Muscle layer of colon (tissue), 2 donors: ENCODE measurements at regions not wholly inside any gene's neighbourhood (a gene's known extent, or its start where the extent isn't known, plus 50 kb on each side); places are given as distances from the start of the nearest gene placed in this dataset.

Experiments
- H3K27ac ChIP-seq: one replicate; pipeline ENCODE4 v1.7.0; 2013; ENCODE audit warnings: low read depth, mild to moderate bottlenecking, low read length, moderate library complexity
- H3K27me3 ChIP-seq, 2 donors: one replicate each; pipeline ENCODE4 v1.7.0; 2013; ENCODE audit warnings: low read length in 2 of 2, mild to moderate bottlenecking in 2 of 2; ENCODE audit not compliant: insufficient read depth in 2 of 2, control insufficient read depth in 1 of 2
- H3K36me3 ChIP-seq: one replicate; pipeline ENCODE4 v1.7.0; 2013; ENCODE audit warnings: mild to moderate bottlenecking, low read length; ENCODE audit not compliant: insufficient read depth
- H3K4me1 ChIP-seq: one replicate; pipeline ENCODE4 v1.7.0; 2013; ENCODE audit warnings: mild to moderate bottlenecking, low read length; ENCODE audit not compliant: insufficient read depth
- H3K4me3 ChIP-seq, 2 donors: one replicate each; pipeline ENCODE4 v1.7.0; 2013; ENCODE audit warnings: low read length in 2 of 2, low read depth in 1 of 2, mild to moderate bottlenecking in 1 of 2, moderate library complexity in 1 of 2
- H3K9ac ChIP-seq: one replicate; pipeline ENCODE4 v1.7.0; 2013; ENCODE audit warnings: low read length
- H3K9me3 ChIP-seq: one replicate; pipeline ENCODE4 v1.7.0; 2013; ENCODE audit warnings: mild to moderate bottlenecking, low read length
- donor health status: abdominal sarcoma.
- donor health status: Adenocarcinoma of cecum.

DNA sequence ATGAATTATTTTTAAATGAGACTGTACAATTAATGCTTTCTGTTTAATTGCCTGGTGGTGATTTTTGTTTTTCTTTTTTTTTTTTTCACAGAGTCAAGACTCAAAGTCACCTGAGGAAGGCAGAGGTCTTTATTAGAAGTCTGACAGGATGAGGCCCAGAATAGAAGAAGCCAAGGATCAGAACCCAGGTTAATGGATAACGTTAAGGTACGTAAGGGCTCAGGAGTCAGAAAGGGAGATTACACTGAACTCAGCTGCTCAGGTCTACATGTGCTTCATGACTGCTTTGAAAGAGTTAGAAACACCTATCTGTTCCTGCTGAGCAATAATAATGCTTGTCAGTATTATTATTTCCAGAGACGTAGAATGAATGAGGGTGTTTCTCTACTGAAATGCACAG, 196.5 kb downstream of the LRATD1 start:
- no peak overlapping the region for H3K27ac ChIP-seq
- no peaks in the 10 kb centered on the region for H3K9me3 ChIP-seq
- no peak overlapping the region for H3K4me3 ChIP-seq
- H3K36me3 ChIP-seq = no peaks in the 10 kb centered on the region
- no peaks in the 10 kb centered on the region for H3K27me3 ChIP-seq
- no peak overlapping the region for H3K9ac ChIP-seq
- H3K4me1 ChIP-seq = no peaks in the 10 kb centered on the region

DNA sequence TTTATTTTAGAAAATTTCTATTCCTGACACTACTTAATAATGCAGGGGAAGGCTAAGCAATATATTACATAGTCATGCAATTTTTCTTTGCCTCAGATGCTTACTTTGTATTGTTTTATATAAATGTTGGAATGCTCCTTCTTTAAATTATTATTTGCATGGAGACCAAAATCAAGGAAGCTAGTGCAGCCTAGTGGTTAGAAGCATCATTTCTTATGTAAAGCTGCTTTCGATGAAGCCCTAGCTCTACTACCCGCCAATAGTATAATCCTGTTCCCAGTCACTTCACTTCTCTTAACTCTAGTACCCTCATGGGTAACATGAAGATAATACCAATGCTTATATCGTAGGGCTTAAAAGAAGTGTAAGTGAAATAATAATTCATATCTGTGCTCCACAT, 198.9 kb downstream of the LRATD1 start:
- H3K27ac ChIP-seq = no peak overlapping the region
- H3K4me1 ChIP-seq = no peaks in the 10 kb centered on the region
- no peaks in the 10 kb centered on the region for H3K36me3 ChIP-seq
- H3K27me3 ChIP-seq = no peaks in the 10 kb centered on the region
- no peak overlapping the region for H3K4me3 ChIP-seq
- H3K9ac ChIP-seq = no peak overlapping the region
- no peaks in the 10 kb centered on the region for H3K9me3 ChIP-seq

DNA sequence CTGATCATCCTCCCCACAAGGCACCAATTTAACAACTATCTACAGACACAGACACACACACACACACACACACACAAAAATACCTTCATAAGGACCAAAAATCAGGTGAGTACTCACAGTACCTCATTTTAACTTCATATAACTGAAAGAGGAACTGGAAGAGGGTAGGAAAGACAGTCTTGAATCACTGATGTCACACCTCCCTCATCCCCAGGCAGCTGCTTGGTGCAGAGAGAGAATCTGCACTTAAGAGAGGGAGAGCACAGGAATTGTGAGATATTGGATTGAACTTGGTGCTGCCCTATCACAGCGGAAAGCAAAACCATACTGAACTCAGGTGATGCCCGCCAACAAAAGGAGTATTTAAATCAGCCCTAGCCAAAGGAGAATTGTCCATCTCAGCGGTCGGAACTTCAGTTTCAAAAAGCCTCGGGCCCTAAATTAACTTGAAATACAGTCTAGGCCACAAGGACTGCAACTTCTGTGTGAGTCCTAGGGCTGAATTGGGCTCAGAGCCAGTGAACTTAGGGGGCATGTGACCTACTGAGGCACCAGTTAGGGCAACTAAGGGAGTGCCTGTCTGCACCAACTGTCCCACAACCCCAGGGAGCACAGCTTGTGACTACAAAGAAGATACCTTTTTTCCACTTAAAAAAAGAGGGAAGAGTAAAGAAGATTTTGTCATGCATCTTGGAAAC, 211.1 kb downstream of the LRATD1 start:
- Histone ChIP-seq H3K9me3 (no peaks in the 10 kb centered on the region), H3K4me3 (no peak overlapping the region), H3K36me3 (no peaks in the 10 kb centered on the region), H3K27ac (no peak overlapping the region), H3K4me1 (no peaks in the 10 kb centered on the region), H3K9ac (no peak overlapping the region), H3K27me3 (no peaks in the 10 kb centered on the region)

DNA sequence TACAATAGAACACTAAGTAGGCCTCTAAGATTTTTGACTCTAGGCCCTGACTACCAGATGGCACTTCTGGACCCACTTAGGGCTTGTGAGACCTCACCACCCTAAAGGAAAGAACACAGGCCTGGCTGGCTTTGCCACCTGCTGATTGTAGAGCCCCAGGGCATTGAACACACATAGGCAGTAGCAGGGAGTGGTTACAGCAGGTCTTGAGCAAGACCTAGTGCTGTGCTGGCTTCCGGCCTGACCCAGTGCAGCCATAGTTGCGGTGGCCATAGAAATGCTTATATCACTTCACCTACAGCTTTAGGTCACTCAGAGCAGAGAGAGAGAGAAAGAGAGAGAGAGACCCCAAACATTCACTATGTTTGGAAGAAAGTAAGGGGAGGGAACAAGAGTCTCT, 223.2 kb downstream of the LRATD1 start:
- no peaks in the 10 kb centered on the region for H3K27me3 ChIP-seq
- H3K36me3 ChIP-seq = no peaks in the 10 kb centered on the region
- no peaks in the 10 kb centered on the region for H3K9me3 ChIP-seq
- H3K4me3 ChIP-seq = no peak overlapping the region
- H3K4me1 ChIP-seq = no peaks in the 10 kb centered on the region
- no peak overlapping the region for H3K27ac ChIP-seq
- H3K9ac ChIP-seq = no peak overlapping the region

DNA sequence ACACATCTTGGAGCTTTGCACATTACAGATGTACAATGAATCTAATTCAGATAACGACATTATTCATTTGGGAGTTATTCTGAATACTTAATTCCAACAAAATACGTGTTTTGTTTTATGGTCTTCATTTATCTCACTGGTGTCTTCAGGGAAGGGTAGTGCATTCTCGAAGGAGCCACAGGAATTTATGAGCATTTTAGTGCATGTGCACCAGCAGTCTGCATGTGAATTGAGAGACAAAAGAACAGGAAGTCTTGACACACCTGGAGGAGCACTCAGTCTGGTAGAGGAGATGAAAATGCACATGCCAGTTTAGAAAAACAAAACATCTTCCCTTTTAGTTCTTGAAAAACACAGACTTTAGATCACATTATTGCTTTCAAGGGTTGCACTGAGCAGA, 228.7 kb downstream of the LRATD1 start:
- no peak overlapping the region for H3K27ac ChIP-seq
- no peaks in the 10 kb centered on the region for H3K36me3 ChIP-seq
- no peaks in the 10 kb centered on the region for H3K4me1 ChIP-seq
- no peak overlapping the region for H3K4me3 ChIP-seq
- H3K27me3 ChIP-seq = no peaks in the 10 kb centered on the region
- H3K9me3 ChIP-seq = no peaks in the 10 kb centered on the region
- H3K9ac ChIP-seq = no peak overlapping the region

DNA sequence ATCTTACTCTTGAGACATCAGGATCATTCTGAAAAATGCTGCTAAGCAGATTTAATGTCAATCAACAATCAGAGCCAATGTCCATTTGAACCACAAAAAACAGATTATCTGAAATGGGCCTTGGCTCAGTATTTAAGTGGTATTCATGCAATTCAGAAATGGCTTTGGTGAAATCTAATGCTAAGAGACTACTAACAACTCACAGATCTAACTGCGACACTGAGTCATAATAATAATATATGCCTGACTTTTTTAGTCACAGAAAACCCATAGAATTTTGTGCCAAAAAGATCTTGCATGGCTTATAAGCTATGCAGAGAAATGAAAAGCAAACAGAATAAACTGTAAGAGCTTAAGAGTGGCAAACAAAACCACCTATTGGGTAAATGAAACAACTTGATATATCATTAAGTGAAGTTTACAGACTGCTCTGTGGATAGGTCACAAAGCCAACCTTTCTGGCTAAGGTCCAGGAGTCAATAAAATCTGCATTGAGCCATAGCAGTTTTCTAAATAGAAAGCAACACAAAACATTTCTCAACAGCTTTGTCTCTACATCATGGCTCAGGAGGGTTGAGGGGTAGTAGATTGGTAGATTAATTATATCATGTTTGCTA, 234.3 kb downstream of the LRATD1 start:
- Histone ChIP-seq H3K36me3 (no peaks in the 10 kb centered on the region), H3K27me3 (no peaks in the 10 kb centered on the region), H3K9me3 (no peaks in the 10 kb centered on the region), H3K4me3 (no peak overlapping the region), H3K27ac (no peak overlapping the region), H3K4me1 (no peaks in the 10 kb centered on the region), H3K9ac (no peak overlapping the region)

DNA sequence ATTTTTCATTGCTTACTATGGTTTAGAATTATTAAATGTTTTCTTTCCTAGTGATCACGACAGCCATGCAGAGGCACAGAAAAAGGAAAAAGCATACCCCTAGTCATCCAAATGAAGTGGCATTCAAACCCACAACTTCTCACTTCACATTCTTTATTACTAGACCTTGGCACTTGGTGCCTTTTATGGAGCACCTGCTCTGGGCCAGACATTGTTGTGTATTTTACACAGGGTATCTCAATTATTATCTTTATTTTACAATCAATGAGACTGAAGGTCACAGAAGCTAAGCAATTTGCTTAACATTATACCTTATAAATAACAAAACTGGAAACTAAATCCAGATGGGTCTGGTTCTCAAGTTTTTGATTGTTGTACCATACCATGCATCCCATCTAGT, 235.3 kb downstream of the LRATD1 start:
- Histone ChIP-seq H3K36me3 (no peaks in the 10 kb centered on the region), H3K27ac (no peak overlapping the region), H3K27me3 (no peaks in the 10 kb centered on the region), H3K9me3 (no peaks in the 10 kb centered on the region), H3K9ac (no peak overlapping the region), H3K4me3 (no peak overlapping the region), H3K4me1 (no peaks in the 10 kb centered on the region)

DNA sequence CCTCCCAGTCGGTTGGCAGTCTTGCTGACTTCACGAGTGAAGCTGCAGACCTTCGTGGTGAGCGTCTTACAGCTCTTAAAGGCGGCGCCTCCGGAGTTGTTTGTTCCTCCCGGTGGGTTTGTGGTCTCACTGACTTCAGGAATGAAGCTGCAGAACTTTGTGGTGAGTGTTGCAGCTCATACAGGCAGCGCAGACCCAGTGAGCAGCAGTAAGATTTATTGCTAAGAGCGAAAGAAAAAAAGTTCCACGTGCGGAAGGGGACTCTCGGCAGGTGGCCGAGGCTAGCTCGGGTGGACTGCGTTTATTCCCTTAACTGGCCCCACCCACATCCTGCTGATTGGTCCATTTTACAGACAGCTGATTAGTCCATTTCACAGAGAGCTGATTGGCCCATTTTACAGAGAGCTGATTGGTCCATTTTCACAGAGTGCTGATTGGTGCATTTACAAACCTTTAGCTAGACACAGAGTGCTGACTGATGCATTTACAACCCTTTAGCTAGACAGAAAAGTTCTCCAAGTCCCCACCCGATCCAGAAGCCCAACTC, 240.3 kb downstream of the LRATD1 start:
- Histone ChIP-seq H3K36me3 (no peaks in the 10 kb centered on the region), H3K4me1 (no peaks in the 10 kb centered on the region), H3K27ac (no peak overlapping the region), H3K9ac (no peak overlapping the region), H3K27me3 (no peaks in the 10 kb centered on the region), H3K4me3 (no peak overlapping the region), H3K9me3 (no peaks in the 10 kb centered on the region)

DNA sequence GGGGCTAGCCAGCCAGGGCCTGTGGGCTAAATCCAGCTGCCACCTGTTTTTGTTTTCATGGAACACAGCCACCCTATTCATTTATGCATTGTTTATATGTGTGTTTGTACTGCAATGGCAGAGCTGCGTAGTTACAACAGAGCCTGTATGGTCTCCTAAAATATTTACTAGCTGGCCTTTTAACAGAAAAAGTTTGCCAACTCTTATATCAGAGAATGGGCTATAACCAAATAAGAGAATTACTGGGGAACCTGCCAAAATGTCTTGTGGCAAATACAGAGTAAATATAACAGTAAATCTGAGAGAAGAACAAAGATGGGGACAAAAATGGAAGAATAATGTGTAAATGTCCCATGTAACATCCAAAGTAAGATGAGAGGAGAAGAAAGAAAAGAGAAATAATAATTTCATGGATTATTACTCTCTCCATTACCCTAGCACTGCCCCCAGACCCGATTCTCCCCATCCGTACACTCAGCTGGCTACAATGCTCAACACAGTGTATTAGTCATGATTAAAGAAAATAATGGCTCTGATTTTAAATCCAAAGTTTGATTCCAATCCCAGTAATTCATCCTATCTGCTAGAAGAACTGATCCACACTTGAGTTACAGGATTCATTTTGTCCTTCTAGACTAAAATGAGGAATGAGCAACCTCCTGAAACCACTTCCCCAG, 249.3 kb downstream of the LRATD1 start:
- H3K27me3 ChIP-seq = no peaks in the 10 kb centered on the region
- H3K36me3 ChIP-seq = no peaks in the 10 kb centered on the region
- no peaks in the 10 kb centered on the region for H3K9me3 ChIP-seq
- no peak overlapping the region for H3K9ac ChIP-seq
- H3K4me1 ChIP-seq = peaks cover 14% of the 10 kb centered on the region
- H3K4me3 ChIP-seq = no peak overlapping the region
- no peak overlapping the region for H3K27ac ChIP-seq

DNA sequence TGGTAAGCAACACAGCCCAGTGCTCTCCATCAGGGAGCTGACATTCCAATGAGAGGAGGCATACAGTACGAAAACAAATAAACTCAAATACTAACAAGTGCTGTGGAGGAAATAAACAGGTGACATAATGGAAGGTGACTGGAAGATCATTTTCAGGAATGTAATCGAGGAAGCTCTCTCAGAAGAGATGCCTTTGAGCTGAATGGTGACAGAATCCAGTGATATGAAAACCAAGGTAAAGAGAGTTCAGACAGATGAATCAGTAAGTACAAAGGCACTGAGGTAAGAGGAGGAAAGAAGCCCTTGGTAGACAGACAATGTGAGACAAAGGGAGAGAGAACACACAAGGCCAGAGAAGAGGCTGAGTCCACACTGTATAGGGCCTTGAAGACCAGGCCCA, 252.1 kb downstream of the LRATD1 start:
- no peaks in the 10 kb centered on the region for H3K27me3 ChIP-seq
- H3K9ac ChIP-seq = no peak overlapping the region
- no peak overlapping the region for H3K4me3 ChIP-seq
- H3K4me1 ChIP-seq = peaks cover 14% of the 10 kb centered on the region
- H3K27ac ChIP-seq = no peak overlapping the region
- no peaks in the 10 kb centered on the region for H3K9me3 ChIP-seq
- no peaks in the 10 kb centered on the region for H3K36me3 ChIP-seq

DNA sequence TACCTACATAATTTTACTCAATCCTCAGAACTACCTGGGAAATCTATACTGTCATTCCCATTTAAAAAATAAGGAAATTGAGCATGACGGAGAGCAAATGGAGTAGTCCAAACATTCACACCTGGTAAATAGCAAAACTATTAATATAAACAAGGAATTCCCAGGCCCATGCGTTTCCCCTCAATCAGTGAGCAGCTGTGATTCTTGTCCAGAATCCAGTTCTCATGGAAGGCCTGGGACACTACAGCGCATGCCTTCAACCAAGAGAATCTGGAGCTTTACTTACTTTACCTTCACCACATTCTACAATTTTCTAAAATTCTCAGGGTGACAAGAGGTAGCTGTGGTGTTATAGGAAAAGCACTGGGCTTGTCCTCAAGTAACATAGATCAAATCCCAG, 259.0 kb downstream of the LRATD1 start:
- H3K4me3 ChIP-seq = no peak overlapping the region
- H3K9me3 ChIP-seq = no peaks in the 10 kb centered on the region

More for the DNA sequence above, 259.0 kb downstream of the LRATD1 start:
- Histone ChIP-seq H3K9ac (no peak overlapping the region), H3K4me1 (no peaks in the 10 kb centered on the region), H3K27me3 (no peaks in the 10 kb centered on the region), H3K27ac (no peak overlapping the region), H3K36me3 (no peaks in the 10 kb centered on the region)
